Daoy (cell line): ENCODE measurements at regions not wholly inside any gene's neighbourhood (a gene's known extent, or its start where the extent isn't known, plus 50 kb on each side); places are given as distances from the start of the nearest gene placed in this dataset.

ENCODE experiments used
- DNase-seq: peaks from one replicate; pipeline ENCODE4 v3.0.0-alpha.2; 2015; ENCODE audit warnings: low read depth

DNA sequence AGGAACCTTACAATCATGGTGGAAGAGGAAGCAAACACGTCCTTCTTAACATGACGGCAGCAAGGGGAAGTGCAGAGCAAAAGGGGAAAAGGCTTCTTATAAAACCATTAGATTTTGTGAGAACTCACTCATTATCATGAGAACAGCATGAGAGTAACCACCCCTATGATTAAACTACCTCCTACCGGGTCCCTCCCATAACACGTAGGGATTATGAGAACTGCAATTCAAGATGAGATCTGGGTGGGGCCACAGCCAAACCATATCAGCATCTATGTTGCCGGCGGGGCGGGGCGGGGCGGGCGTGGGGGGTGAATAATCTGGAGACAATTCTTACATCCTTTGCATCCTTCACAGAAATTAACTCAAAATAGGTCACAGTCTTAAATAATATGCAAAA is 58.8 kb upstream of the GFPT2 start:
- DNase-seq = no peak

- no peak for DNase-seq
Measured at GRCh38 chr5:180414176-180414575, 61.0 kb upstream of the GFPT2 start.

GRCh38 chr5:180421672-180422071 is 68.5 kb upstream of the GFPT2 start:
- no peak for DNase-seq

DNA sequence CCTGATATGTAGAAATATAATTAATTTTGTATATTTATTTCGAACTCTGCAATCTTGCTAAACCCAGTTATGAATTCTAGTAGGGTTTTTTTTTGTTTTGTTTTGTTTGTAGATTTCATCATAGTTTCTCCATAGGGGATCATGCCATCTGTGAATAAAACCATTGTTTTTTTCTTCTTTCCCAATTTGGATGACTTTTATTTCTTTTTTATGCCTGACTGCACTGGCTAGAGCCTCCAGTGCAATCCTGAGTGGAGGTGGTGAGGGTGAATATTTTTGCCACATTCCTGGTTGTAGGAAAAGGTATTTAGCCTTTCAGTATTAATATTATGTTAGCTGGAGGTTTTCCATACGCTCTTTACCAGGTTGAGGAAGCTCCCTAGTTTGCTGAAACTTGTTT is 70.0 kb upstream of the GFPT2 start:
- DNase-seq = no peak

- no peak for DNase-seq
Measured at GRCh38 chr5:180423598-180423997, 70.5 kb upstream of the GFPT2 start.

GRCh38 chr5:180424094-180424493 is 70.1 kb upstream of the CNOT6 start:
- DNase-seq = peak; percentile 77

- DNase-seq = no peak
Measured at GRCh38 chr5:180428598-180428997, 65.6 kb upstream of the CNOT6 start.

DNA sequence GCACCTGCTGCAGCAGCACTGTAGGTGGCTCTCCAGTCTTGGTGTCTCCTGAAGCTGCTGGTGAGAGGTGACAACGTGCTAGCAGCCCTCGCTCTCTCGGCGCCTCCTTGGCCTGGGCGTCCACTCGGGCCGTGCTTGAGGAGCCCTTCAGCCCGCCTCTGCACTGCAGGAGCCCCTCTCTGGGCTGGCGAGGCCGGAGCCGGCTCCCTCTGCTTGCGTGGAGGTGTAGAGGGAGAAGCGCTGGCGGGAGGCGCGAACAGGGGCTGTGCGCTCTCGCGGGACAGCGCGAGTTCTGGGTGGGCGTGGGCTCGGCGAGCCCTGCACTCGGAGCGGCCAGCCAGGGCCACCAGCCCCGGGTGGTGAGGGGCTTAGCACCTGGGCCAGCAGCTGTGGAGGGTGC is 62.2 kb upstream of the CNOT6 start:
- no peak for DNase-seq

DNA sequence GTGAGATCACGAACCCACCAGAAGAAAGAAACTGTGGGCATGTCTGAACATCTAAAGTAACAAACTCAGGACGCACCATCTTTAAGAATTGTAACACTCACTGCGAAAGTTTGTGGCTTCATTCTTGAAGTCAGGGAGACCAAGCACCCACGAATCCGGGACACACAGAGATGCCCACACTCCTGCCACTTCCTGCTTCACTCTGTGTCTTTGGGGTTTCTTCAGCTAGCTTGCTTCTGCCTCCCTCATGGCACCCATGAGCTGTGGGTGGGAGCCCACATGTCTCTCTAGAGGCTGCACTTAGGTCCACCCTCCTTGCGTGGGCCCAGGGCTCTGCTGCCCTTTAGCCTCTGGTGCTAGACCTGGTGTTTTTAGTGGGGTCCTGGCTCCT is 61.2 kb upstream of the CNOT6 start:
- DNase-seq = no peak

- DNase-seq = no peak
Measured at GRCh38 chr5:180435594-180435993, 58.6 kb upstream of the CNOT6 start.

GRCh38 chr5:180436275-180436674 is 57.9 kb upstream of the CNOT6 start:
- no peak for DNase-seq

- no peak for DNase-seq
Measured at GRCh38 chr5:180436936-180437335, 57.2 kb upstream of the CNOT6 start.

- no peak for DNase-seq
Measured at GRCh38 chr5:180437336-180437735, 56.8 kb upstream of the CNOT6 start.

DNA sequence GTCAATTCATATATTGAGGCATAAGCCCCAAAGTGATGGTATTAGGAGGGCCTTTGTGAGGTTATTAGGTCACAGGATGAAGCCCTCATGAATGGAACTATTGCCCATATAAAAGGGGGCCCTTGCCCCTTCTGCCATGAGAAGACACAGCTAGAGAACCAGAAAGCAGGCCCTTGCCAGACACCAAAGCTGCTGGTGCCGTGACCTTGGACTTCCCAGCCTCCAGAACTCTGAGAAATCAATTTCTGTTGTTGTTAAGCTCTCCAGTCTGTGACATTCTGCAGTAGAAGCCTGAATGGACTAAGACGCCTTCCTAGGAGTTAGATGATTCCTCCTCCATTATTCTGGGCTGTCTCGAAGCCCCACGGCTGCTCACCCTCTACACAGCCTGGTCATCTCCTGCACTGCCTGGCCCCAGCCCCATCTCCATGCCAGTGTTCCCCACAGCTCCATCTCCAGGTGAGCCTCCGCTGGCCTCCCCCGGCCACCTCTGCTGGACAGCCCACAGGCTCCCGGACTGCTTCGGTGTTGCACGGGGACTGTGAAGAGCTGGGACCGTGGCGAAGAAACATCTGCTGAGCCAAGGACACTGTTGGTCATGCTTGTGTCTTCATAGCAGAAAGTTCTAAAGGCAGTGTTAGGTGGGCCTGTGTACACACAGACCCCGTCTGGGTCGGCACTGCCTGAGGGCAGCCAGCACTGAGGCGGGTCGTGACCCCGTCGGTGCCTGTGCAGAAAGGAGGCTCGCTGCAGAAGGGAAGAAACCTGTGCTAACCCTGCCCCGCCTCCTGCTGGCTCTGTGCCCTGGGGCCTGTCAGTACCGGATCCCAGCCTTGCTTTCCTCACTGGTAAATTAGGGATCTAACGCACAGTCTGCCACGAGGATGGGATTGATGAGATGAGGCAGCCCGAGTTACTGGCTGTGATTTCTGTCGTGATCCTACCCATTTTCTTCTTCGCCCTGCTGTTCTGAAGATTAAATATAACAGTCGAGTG is 55.1 kb upstream of the CNOT6 start:
- no peak for DNase-seq

DNA sequence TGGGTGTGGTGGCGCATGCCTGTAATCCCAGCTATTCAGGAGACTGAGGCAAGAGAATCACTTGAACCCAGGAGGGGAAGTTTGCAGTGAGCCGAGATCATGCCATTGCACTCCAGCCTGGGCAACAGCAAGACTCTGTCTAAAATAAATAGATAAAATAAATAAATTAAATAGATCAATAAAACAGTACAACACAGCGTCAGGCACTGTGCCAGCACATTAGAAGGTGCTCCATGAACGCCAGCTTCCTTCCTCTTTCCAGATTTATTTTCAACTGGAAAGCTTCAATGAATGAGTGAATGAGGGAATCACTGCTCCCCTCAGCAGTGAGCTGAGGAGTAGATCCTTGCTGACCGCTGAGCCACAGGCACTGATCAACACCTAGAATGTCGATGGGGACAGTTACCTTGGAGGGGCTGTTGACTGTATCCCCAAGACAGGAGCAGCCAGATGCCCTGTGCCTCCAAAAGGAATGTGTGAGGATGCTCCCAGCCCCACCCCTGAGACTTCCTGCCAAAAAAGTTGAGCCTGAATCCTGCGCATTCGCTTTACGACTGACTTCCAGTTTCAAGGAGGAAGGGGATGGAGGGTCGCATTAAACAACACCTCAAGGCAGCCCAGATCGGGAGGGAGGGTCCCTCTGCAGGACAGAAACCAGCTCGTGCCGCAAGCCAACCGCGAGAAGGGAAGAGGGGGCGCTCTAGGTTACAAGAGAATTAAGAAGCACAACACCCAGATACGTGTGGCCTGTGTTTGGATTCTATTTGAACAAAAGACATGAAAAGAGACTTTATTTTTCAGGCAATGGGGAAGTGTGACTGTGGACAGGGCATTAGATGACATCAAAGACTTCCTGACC is 54.0 kb upstream of the CNOT6 start:
- DNase-seq = no peak

DNA sequence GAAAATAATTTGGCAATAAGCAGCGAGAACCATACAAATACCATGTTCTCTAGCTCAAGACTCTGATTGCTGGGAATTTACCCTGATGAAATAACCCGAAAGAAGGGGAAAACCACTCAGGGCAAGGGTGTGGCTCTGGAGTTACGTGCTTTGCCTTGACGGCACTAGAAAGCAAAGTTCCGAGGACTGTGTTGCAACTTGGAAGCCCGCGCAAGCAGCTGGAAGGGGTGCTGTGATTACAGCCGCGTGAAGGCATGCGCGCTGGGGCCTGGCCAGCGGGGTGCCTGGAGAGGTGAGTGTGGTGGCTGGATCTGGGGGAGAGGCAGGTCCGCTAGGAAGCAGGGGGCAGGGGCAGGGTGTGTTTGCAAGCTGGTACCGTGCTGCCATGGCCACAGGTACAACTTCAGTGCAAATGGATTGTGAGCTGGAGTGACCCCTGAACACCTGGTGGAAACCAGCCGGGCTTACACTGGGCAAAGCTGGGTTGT is 52.6 kb upstream of the CNOT6 start:
- no peak for DNase-seq
